Gastroesophageal sphincter (tissue), 3 donors: ENCODE measurements at regions not wholly inside any gene's neighbourhood (a gene's known extent, or its start where the extent isn't known, plus 50 kb on each side); places are given as distances from the start of the nearest gene placed in this dataset.

Experiments
- POLR2A ChIP-seq, 2 donors: fragments of 450-650 bp; IDR thresholded peaks; one replicate each; pipeline ENCODE4 v1.6.1; 2017; ENCODE audit warnings: antibody characterized with exemption in 2 of 2, mild to moderate bottlenecking in 2 of 2, moderate library complexity in 1 of 2
- POLR2AphosphoS5 ChIP-seq: sonication (generic); formaldehyde crosslinking; IDR thresholded peaks from one replicate; pipeline ENCODE4 v1.6.1; 2017; ENCODE audit warnings: antibody characterized with exemption
- TF ChIP-seq, protein P1 (sequence below), 4 experiments: fragments of 200-600 bp in 2 of 4; fragments of 450-650 bp in 2 of 4; sonication (generic) in 1 of 4; IDR thresholded peaks; one replicate each; pipeline ENCODE4 v1.5.1; 2017 to 2019; ENCODE audit warnings: antibody characterized with exemption in 4 of 4, mild to moderate bottlenecking in 2 of 4, moderate library complexity in 2 of 4

- TF ChIP-seq, protein P1, sequence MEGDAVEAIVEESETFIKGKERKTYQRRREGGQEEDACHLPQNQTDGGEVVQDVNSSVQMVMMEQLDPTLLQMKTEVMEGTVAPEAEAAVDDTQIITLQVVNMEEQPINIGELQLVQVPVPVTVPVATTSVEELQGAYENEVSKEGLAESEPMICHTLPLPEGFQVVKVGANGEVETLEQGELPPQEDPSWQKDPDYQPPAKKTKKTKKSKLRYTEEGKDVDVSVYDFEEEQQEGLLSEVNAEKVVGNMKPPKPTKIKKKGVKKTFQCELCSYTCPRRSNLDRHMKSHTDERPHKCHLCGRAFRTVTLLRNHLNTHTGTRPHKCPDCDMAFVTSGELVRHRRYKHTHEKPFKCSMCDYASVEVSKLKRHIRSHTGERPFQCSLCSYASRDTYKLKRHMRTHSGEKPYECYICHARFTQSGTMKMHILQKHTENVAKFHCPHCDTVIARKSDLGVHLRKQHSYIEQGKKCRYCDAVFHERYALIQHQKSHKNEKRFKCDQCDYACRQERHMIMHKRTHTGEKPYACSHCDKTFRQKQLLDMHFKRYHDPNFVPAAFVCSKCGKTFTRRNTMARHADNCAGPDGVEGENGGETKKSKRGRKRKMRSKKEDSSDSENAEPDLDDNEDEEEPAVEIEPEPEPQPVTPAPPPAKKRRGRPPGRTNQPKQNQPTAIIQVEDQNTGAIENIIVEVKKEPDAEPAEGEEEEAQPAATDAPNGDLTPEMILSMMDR (IDR thresholded peaks at IDR 0.05), result no peak
- TF ChIP-seq POLR2A (IDR thresholded peaks at IDR 0.05), result no peak
- TF ChIP-seq POLR2AphosphoS5, result peak; percentile 40
Observed at GRCh38 chr17:77444984-77445759, 304.4 kb downstream of the SEC14L1 start.
